Thymus (tissue), 11 donors: ENCODE measurements at regions not wholly inside any gene's neighbourhood (a gene's known extent, or its start where the extent isn't known, plus 50 kb on each side); places are given as distances from the start of the nearest gene placed in this dataset.

Experiments used
- DNase-seq, 9 donors: peaks; one replicate each; pipeline ENCODE4 v3.0.0-alpha.2; 2013; ENCODE audit warnings: low spot score in 9 of 9, low read depth in 6 of 9, missing footprints in 1 of 9
- H3K27ac ChIP-seq, 2 donors: one replicate each; pipeline ENCODE4 v1.5.1; 2013; ENCODE audit warnings: control low read depth in 1 of 2, low read depth in 1 of 2, low read length in 1 of 2, mild to moderate bottlenecking in 1 of 2, moderate library complexity in 1 of 2
- H3K27me3 ChIP-seq, 2 donors: one replicate each; pipeline ENCODE4 v1.5.1; 2013; ENCODE audit warnings: low read length in 1 of 2; ENCODE audit not compliant: control insufficient read depth in 2 of 2, insufficient read depth in 1 of 2
- H3K36me3 ChIP-seq, 2 donors: one replicate each; pipeline ENCODE4 v1.5.1; 2013; ENCODE audit warnings: low read length in 1 of 2, mild to moderate bottlenecking in 1 of 2, moderate library complexity in 1 of 2; ENCODE audit not compliant: control insufficient read depth in 2 of 2, insufficient read depth in 2 of 2
- H3K4me1 ChIP-seq, 2 donors: one replicate each; pipeline ENCODE4 v1.5.1; 2013; ENCODE audit warnings: low read length in 2 of 2; ENCODE audit not compliant: control insufficient read depth in 2 of 2, insufficient read depth in 2 of 2
- H3K4me3 ChIP-seq, 2 donors: one replicate each; pipeline ENCODE4 v1.5.1; 2013; ENCODE audit warnings: low read length in 2 of 2, control low read depth in 1 of 2, mild to moderate bottlenecking in 1 of 2
- H3K9me3 ChIP-seq, 2 donors: one replicate each; pipeline ENCODE4 v1.5.1; 2013; ENCODE audit warnings: low read length in 1 of 2, mild to moderate bottlenecking in 1 of 2; ENCODE audit not compliant: control insufficient read depth in 2 of 2, insufficient read depth in 1 of 2
- WGBS: extraction: QIAGEN DNeasy Blood & Tissue Kit; methylation state at CpG from one replicate; pipeline ENCODE4 v1.1.7; 2013; 5-methylcytosine and 5-hydroxymethylcytosine counted together
- donor health status: healthy.

DNA sequence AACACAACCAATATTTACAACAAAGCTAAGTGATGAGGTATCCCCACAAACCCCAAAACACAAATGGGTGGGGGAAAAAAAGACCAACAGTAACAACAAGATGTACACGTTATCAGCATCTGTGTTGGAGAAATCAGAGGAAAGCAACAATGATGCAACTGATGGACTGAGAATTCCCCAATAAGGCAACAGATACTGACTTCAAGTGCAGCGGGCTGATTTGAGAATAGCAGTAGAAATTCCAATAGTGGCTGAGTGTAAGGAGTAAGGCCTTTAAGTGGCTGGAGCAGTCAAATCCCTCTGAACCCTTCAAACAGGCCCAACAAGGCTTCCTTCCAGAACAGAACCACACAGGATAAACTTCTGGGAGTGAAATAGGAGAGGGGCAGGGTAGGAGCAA lies 97.6 kb downstream of the TM2D1 start:
- 96% methylated on average over 2 of the region's 2 CpGs for WGBS
- DNase-seq: no peak
- H3K27me3 ChIP-seq: no peaks in the 10 kb centered on the region
- no peaks in the 10 kb centered on the region for H3K9me3 ChIP-seq
- no peaks in the 10 kb centered on the region for H3K36me3 ChIP-seq
- H3K4me1 ChIP-seq: no peaks in the 10 kb centered on the region
- H3K27ac ChIP-seq: no peak overlapping the region
- no peak overlapping the region for H3K4me3 ChIP-seq

DNA sequence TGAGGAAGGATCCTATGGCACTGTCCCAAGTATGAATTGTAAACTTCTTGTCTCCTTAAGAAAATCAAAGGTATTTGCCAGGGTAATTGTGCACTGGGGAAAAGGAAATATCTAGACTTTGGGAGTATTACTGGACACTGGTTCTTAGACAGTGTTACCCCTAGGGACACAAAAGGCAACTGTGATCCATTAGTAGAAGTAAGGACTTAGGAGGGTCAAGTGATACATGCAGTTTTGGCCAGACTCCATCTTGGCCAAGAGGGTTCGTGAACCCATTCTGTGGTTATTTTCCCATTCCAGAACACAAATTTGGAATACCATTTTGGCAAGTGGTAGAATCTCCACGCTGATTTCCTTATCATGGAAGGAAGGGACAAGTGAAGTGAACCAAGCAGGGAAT lies 98.1 kb downstream of the TM2D1 start:
- Histone ChIP-seq H3K27ac (no peak overlapping the region), H3K4me1 (no peaks in the 10 kb centered on the region)
- 97% methylated on average over 2 of the region's 2 CpGs for WGBS

DNA sequence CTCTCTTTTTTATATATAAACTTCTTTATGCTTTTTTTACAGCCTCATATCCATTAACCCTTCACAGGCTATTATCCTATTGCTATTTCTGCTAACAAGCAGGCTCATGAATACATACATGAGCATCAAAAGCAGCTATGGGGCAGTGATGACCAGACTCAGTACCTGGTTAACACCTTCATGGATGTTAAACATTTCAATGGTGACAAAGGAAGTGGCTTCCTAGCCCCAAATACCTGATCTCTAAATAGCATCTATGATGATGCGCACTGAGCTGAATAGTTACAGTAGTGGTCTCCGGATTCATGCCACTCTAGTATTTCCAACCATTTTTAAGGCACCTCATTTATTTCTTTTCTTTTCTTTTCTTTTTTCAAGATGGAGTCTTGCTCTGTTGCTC lies 101.1 kb downstream of the TM2D1 start:
- Histone ChIP-seq H3K36me3 (no peaks in the 10 kb centered on the region), H3K4me3 (no peak overlapping the region)
- over 99% methylated on average over 2 of the region's 2 CpGs for WGBS

More for the DNA sequence above, 98.1 kb downstream of the TM2D1 start:
- H3K4me3 ChIP-seq: no peak overlapping the region
- no peak for DNase-seq
- no peaks in the 10 kb centered on the region for H3K27me3 ChIP-seq
- no peaks in the 10 kb centered on the region for H3K9me3 ChIP-seq
- no peaks in the 10 kb centered on the region for H3K36me3 ChIP-seq

DNA sequence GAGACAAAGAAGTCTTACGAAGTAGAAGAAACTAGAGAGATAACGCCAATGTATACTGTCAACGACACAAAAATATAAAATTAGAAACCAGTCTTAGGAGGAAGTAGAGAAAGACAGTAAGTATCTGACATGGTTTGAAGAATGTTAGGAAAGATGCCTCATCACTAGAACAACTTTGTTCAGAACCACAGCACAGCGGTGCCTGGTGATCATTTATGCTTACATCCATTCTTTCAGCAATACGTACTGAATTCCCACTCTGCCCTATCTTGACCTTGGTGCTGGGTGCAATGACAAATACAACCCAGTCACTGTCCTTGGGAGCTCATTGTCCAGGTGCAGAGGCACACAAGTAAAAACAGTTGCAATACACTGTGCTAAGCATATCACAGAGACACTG lies 104.4 kb downstream of the TM2D1 start:
- 61% methylated on average over 5 of the region's 5 CpGs for WGBS
- Histone ChIP-seq H3K9me3 (no peaks in the 10 kb centered on the region), H3K27ac (no peak overlapping the region), H3K4me3 (no peak overlapping the region), H3K4me1 (no peaks in the 10 kb centered on the region), H3K36me3 (no peaks in the 10 kb centered on the region), H3K27me3 (no peaks in the 10 kb centered on the region)
- no peak for DNase-seq

More for the DNA sequence above, 101.1 kb downstream of the TM2D1 start:
- H3K27ac ChIP-seq: no peak overlapping the region
- no peaks in the 10 kb centered on the region for H3K4me1 ChIP-seq
- no peak for DNase-seq
- no peaks in the 10 kb centered on the region for H3K9me3 ChIP-seq
- H3K27me3 ChIP-seq: no peaks in the 10 kb centered on the region

DNA sequence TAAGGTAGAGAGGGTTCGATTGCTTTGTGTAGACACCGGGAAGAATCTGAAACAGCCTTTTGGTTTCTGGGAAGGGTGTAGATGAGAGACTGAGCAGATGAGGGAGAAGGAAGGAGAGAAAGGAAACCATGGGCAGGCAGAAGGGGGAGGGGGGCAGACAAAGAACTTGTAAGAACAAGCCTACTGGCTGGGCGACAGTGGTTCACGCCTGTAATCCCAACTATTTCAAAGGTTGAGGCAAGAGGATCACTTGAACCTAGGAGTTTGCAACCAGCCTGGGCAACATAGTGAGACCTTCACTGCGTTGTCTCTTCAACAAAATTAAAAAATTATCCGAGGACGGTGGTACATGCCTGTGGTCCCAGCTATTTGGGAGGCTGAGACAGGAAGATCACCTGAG lies 106.2 kb downstream of the TM2D1 start:
- Histone ChIP-seq H3K9me3 (no peaks in the 10 kb centered on the region), H3K27me3 (no peaks in the 10 kb centered on the region), H3K4me1 (no peaks in the 10 kb centered on the region), H3K36me3 (no peaks in the 10 kb centered on the region), H3K27ac (no peak overlapping the region), H3K4me3 (no peak overlapping the region)
- DNase-seq: no peak
- WGBS: 95% methylated on average over 7 of the region's 7 CpGs

DNA sequence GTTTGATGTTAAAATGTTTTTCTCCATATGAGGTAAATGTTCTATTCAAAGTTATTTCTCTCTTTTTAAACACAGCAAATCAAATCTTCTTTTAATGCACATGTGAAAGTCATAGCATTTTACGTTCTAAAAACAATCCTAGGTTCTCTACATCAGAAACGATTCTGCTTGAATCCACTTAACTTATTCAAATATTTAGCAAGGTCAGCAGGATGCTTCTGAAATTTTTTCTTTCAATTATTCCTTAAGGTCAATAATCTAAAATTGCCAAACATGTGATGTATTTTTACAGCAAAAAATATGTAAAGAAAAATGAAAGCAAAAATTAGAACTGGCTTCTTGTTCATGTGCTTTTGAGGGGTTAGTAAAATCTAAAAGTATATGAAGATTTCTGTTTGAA lies 106.7 kb downstream of the TM2D1 start:
- WGBS: 97% methylated on average over 2 of the region's 2 CpGs

DNA sequence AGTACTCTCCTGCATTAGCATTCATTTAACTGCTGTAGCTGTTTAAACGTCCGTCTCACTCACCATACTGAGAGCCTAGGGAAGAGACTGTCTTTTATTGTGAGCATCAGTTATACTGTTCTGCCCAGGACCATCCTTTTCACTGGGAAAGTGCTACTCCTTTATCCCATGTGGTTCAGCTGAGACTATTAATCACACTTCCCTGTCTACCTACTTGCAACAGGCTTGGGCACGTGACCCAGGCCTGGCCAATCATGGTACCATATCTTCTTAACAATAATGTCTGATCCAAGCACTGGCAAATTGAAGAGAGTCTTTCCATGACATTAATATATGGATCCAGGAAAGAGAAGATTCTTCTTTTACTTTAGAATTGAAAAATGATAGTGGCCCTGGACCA lies 108.1 kb downstream of the TM2D1 start:
- H3K27me3 ChIP-seq: no peaks in the 10 kb centered on the region
- no peaks in the 10 kb centered on the region for H3K4me1 ChIP-seq
- H3K36me3 ChIP-seq: no peaks in the 10 kb centered on the region
- 97% methylated on average over 3 of the region's 3 CpGs for WGBS
- no peak overlapping the region for H3K27ac ChIP-seq
- DNase-seq: no peak
- no peak overlapping the region for H3K4me3 ChIP-seq
- no peaks in the 10 kb centered on the region for H3K9me3 ChIP-seq

More for the DNA sequence above, 106.7 kb downstream of the TM2D1 start:
- no peaks in the 10 kb centered on the region for H3K36me3 ChIP-seq
- no peak for DNase-seq
- no peak overlapping the region for H3K27ac ChIP-seq
- no peaks in the 10 kb centered on the region for H3K9me3 ChIP-seq
- H3K4me1 ChIP-seq: no peaks in the 10 kb centered on the region
- no peaks in the 10 kb centered on the region for H3K27me3 ChIP-seq
- no peak overlapping the region for H3K4me3 ChIP-seq

DNA sequence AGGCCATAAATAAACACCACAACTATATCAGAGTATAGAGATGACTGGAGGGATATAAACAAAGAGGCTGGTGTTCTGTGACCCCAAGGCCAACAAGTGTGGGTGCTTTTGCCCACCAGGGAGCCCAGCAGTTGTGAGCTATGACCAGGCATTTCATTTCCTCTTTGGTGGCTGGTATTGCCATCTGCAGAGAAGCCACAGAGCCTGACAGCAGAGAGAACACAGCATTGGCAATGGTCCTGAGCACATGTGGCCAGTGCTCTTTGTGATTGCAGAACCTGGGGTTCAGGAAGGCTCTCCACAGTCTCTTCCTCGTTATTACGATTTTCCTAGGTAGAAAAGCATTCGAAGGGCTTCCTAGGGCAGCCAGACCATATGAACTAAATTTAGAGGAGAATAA lies 112.3 kb downstream of the TM2D1 start:
- DNase-seq: no peak
- Histone ChIP-seq H3K27me3 (no peaks in the 10 kb centered on the region), H3K4me1 (no peaks in the 10 kb centered on the region), H3K4me3 (no peak overlapping the region), H3K9me3 (no peaks in the 10 kb centered on the region), H3K27ac (no peak overlapping the region), H3K36me3 (no peaks in the 10 kb centered on the region)
- WGBS: 20% methylated on average over 3 of the region's 3 CpGs

DNA sequence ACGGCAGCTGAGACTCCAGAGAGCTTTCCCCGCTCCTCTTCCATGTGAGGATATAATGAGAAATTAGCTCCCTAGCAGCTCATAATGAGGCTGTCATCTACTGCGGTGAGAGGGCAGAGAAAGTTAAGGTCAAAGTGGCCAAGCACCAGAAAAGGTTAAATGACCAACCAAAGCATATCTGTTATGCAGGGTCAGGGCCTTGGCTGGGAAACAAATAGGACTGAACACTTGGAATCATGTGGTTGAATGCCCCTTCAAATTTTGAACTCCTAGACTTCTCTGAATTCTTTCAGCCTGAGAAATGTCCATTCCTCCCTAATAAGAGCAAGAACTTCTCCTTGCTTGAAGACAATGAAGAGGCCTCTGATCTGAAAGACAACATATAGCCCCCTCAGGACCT lies 115.9 kb downstream of the TM2D1 start:
- H3K9me3 ChIP-seq: no peaks in the 10 kb centered on the region
- H3K4me3 ChIP-seq: no peak overlapping the region
- no peaks in the 10 kb centered on the region for H3K36me3 ChIP-seq
- no peaks in the 10 kb centered on the region for H3K4me1 ChIP-seq
- no peaks in the 10 kb centered on the region for H3K27me3 ChIP-seq
- WGBS: 96% methylated on average over 3 of the region's 3 CpGs
- DNase-seq: no peak
- no peak overlapping the region for H3K27ac ChIP-seq

DNA sequence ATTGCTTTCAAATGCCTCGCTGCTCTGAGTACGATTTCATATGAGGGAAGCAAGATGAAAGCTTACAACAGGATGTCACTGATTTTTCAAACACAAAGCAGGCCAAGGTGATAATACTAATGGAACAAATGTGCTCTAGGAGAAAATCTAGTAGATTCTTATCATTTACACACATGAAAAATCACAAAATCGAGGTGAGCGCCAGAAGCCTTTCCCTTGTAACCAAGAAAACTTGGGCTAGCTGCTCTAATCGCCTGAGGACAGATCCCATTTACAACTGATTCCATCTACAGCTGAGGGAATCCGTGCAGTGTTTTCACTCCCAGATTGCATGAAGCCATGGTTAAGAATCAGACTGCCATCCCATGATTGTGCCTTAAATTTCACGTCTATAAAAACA lies 117.5 kb downstream of the TM2D1 start:
- H3K27me3 ChIP-seq: no peaks in the 10 kb centered on the region
- no peak overlapping the region for H3K27ac ChIP-seq
- no peaks in the 10 kb centered on the region for H3K9me3 ChIP-seq
- no peaks in the 10 kb centered on the region for H3K36me3 ChIP-seq
- no peak for DNase-seq
- no peak overlapping the region for H3K4me3 ChIP-seq
- WGBS: 97% methylated on average over 7 of the region's 7 CpGs
- no peaks in the 10 kb centered on the region for H3K4me1 ChIP-seq
